ENCODE measurements at regions not wholly inside any gene's neighbourhood (a gene's known extent, or its start where the extent isn't known, plus 50 kb on each side); places are given as distances from the start of the nearest gene placed in this dataset.

DNA sequence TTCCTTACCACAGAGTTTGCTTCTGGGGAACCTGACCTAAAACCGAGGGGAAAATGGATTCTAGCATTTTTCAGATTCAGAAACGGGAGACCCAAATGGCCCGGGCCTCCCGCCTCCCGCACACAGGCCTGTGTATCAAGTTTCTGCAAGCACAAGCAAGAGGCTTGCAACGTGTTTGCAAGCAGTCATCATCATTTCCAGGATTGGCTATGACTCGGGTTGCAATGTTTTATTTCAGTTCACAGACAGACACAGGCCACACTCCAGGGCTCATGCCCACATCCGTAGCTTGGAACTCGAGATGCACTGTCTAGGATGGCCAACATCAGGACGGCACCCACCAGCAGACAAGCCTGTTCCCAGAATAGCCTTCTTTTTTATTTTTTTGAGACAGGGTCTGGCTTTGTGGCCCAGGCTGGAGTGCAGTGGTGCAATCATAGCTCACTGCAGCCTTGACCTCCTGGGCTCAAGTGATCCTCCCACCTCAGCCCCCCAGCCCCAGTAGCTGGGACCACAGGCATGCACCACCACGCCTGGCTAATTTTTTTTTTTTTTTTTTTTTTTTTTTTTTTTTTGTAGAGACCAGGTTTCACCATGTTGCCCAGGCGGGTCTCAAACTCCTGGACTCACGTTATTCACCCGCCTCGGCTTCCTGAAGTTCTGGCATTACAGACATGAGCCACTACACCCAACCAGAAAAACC is 68.1 kb upstream of the FOXK1 start:
- no peak for TF ChIP-seq CTCF (IDR thresholded peaks at IDR 0.05)
- TF ChIP-seq POLR2A (IDR thresholded peaks at IDR 0.05), result no peak
